ENCODE measurements at regions not wholly inside any gene's neighbourhood (a gene's known extent, or its start where the extent isn't known, plus 50 kb on each side); places are given as distances from the start of the nearest gene placed in this dataset.

DNA sequence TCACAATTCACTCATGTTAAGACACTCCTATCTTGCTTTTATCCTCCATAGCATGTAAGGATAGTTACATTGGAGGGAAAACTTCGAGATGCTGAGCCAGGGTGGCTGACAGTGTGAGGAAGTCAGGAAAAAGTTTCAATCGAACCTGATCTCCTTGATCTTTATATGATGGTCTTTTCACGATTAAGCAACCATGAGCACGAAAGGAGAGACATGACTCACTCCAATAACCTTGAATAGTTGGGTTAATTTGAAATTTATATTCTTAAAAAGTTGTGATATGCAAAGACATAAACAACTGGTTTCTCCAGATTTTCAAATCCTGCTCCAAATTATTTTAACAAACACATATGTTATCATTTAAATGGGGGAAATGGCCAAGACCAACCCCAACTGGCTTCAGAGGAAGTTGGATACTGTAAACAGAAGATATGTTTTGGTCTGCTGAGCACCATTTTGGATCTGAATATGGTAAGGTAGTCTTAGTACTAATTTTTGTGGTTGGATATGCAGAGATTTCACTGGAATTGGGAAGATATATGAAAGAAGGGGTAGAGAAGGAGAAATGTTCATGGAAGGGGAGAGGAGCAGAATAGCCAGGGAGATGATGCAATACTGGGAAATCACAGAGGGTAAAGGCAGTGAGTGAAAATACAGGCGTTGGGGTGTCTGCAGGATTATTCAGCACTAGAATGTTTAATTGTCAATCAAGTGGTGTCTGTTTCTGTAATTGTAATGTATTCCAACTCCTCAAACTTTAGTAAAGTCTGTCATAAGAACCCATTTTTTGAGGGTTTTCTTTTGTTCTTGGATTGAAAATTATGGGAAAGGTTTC is 185.2 kb upstream of the SLC38A2 start:
- Histone ChIP-seq H3K4me3 (ENCODE audit: low read depth, low read length, poor library complexity, severe bottlenecking) (no peak overlapping the region), H3K36me3 (ENCODE audit: insufficient read depth, low read length, poor library complexity, severe bottlenecking) (no peaks in the 10 kb centered on the region), H3K4me1 (ENCODE audit: insufficient read depth, low read length, poor library complexity, severe bottlenecking) (peaks cover 73% of the 10 kb centered on the region), H3K27ac (ENCODE audit: low read depth, low read length, poor library complexity, severe bottlenecking) (peak overlapping the region; percentile 69), H3K9me3 (ENCODE audit: low read depth, low read length, poor library complexity, severe bottlenecking) (no peaks in the 10 kb centered on the region), H3K27me3 (replicated peaks; ENCODE audit: insufficient read depth, low read depth, low read length, poor library complexity) (no peaks in the 10 kb centered on the region)
- CTCF ChIA-PET: no interaction called here
- no TSS peak for BruUV-seq (replicated peaks)
- POLR2A ChIA-PET (ENCODE audit: low non-redundant PET): no interaction called here
- DNase-seq (ENCODE audit: low spot score): peak; percentile 42
- TF ChIP-seq EZH2 (IDR thresholded peaks at IDR 0.05; ENCODE audit: borderline replicate concordance, low read depth, low read length, poor library complexity, severe bottlenecking): no peak
- TF ChIP-seq, protein P1, sequence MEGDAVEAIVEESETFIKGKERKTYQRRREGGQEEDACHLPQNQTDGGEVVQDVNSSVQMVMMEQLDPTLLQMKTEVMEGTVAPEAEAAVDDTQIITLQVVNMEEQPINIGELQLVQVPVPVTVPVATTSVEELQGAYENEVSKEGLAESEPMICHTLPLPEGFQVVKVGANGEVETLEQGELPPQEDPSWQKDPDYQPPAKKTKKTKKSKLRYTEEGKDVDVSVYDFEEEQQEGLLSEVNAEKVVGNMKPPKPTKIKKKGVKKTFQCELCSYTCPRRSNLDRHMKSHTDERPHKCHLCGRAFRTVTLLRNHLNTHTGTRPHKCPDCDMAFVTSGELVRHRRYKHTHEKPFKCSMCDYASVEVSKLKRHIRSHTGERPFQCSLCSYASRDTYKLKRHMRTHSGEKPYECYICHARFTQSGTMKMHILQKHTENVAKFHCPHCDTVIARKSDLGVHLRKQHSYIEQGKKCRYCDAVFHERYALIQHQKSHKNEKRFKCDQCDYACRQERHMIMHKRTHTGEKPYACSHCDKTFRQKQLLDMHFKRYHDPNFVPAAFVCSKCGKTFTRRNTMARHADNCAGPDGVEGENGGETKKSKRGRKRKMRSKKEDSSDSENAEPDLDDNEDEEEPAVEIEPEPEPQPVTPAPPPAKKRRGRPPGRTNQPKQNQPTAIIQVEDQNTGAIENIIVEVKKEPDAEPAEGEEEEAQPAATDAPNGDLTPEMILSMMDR (conservative IDR thresholded peaks at IDR 0.05; ENCODE audit: low read depth, low read length): no peak
- intact Hi-C loops (cut with micrococcal nuclease; ENCODE audit: unreplicated experiment): loop anchor here (5.0 kb wide), 1 partner anchor 170 kb away; no protein-coding TSS in a partner anchor

GRCh38 chr12:46556819-46557524 is 184.4 kb upstream of the SLC38A2 start:
- POLR2A ChIA-PET (ENCODE audit: low non-redundant PET): no interaction called here
- peak overlapping the region; percentile 69 for H3K27ac ChIP-seq (ENCODE audit: low read depth, low read length, poor library complexity, severe bottlenecking)
- H3K9me3 ChIP-seq (ENCODE audit: low read depth, low read length, poor library complexity, severe bottlenecking): no peaks in the 10 kb centered on the region
- no peaks in the 10 kb centered on the region for H3K27me3 ChIP-seq (replicated peaks; ENCODE audit: insufficient read depth, low read depth, low read length, poor library complexity)
- CTCF ChIA-PET: no interaction called here
- BruUV-seq (replicated peaks): no TSS peak
- intact Hi-C loops (cut with micrococcal nuclease; ENCODE audit: unreplicated experiment): loop anchor here (5.0 kb wide), 1 partner anchor 170 kb away; no protein-coding TSS in a partner anchor
- H3K4me1 ChIP-seq (ENCODE audit: insufficient read depth, low read length, poor library complexity, severe bottlenecking): peaks cover 73% of the 10 kb centered on the region
- no peak for TF ChIP-seq EZH2 (IDR thresholded peaks at IDR 0.05; ENCODE audit: borderline replicate concordance, low read depth, low read length, poor library complexity, severe bottlenecking)
- TF ChIP-seq, protein P1 (conservative IDR thresholded peaks at IDR 0.05; ENCODE audit: low read depth, low read length): no peak
- DNase-seq (ENCODE audit: low spot score): no peak
- no peaks in the 10 kb centered on the region for H3K36me3 ChIP-seq (ENCODE audit: insufficient read depth, low read length, poor library complexity, severe bottlenecking)
- no peak overlapping the region for H3K4me3 ChIP-seq (ENCODE audit: low read depth, low read length, poor library complexity, severe bottlenecking)

GRCh38 chr12:46556105-46556559 is 183.6 kb upstream of the SLC38A2 start:
- DNase-seq (ENCODE audit: low spot score): peak; percentile 78
- intact Hi-C loops (cut with micrococcal nuclease; ENCODE audit: unreplicated experiment): loop anchor here (5.0 kb wide), 1 partner anchor 169 kb away; no protein-coding TSS in a partner anchor
- no peaks in the 10 kb centered on the region for H3K27me3 ChIP-seq (replicated peaks; ENCODE audit: insufficient read depth, low read depth, low read length, poor library complexity)
- H3K36me3 ChIP-seq (ENCODE audit: insufficient read depth, low read length, poor library complexity, severe bottlenecking): no peaks in the 10 kb centered on the region
- no TSS peak for BruUV-seq (replicated peaks)
- H3K4me3 ChIP-seq (ENCODE audit: low read depth, low read length, poor library complexity, severe bottlenecking): no peak overlapping the region
- H3K9me3 ChIP-seq (ENCODE audit: low read depth, low read length, poor library complexity, severe bottlenecking): no peaks in the 10 kb centered on the region
- ChIA-PET CTCF (no interaction called here), POLR2A (ENCODE audit: low non-redundant PET) (no interaction called here)
- peaks cover 78% of the 10 kb centered on the region for H3K4me1 ChIP-seq (ENCODE audit: insufficient read depth, low read length, poor library complexity, severe bottlenecking)
- peak overlapping the region; percentile 83 for H3K27ac ChIP-seq (ENCODE audit: low read depth, low read length, poor library complexity, severe bottlenecking)
- no peak for TF ChIP-seq EZH2 (IDR thresholded peaks at IDR 0.05; ENCODE audit: borderline replicate concordance, low read depth, low read length, poor library complexity, severe bottlenecking)
- TF ChIP-seq, protein P1 (conservative IDR thresholded peaks at IDR 0.05; ENCODE audit: low read depth, low read length): no peak
